ENCODE measurements at regions not wholly inside any gene's neighbourhood (a gene's known extent, or its start where the extent isn't known, plus 50 kb on each side); places are given as distances from the start of the nearest gene placed in this dataset.

DNA sequence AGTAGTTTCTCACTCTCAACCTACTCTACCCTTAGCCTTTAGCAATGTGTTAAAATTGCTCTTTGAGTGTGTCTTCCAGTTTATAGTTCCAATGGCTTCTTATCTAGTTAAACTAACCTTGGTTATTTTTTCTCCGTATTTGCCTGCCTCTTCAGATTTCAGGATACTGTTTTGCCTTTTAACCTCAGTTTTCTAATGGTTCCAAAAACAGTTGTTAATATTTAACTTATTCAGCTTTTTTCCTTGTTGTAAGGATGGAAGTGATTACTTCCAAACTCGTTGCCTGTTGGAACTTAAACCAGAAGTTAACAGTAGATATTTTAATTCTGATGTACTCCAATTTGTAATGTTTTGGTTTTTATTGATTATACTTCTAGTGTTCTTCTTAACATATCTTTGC is 1574.9 kb downstream of the HACE1 start:
- no peak for DNase-seq (ENCODE audit: low read depth)
- H3K4me3 ChIP-seq (ENCODE audit: low read depth, low read length): no peak overlapping the region
- TF ChIP-seq, protein P1, sequence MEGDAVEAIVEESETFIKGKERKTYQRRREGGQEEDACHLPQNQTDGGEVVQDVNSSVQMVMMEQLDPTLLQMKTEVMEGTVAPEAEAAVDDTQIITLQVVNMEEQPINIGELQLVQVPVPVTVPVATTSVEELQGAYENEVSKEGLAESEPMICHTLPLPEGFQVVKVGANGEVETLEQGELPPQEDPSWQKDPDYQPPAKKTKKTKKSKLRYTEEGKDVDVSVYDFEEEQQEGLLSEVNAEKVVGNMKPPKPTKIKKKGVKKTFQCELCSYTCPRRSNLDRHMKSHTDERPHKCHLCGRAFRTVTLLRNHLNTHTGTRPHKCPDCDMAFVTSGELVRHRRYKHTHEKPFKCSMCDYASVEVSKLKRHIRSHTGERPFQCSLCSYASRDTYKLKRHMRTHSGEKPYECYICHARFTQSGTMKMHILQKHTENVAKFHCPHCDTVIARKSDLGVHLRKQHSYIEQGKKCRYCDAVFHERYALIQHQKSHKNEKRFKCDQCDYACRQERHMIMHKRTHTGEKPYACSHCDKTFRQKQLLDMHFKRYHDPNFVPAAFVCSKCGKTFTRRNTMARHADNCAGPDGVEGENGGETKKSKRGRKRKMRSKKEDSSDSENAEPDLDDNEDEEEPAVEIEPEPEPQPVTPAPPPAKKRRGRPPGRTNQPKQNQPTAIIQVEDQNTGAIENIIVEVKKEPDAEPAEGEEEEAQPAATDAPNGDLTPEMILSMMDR (IDR thresholded peaks at IDR 0.05; ENCODE audit: insufficient read depth, low read depth, low read length): no peak

DNA sequence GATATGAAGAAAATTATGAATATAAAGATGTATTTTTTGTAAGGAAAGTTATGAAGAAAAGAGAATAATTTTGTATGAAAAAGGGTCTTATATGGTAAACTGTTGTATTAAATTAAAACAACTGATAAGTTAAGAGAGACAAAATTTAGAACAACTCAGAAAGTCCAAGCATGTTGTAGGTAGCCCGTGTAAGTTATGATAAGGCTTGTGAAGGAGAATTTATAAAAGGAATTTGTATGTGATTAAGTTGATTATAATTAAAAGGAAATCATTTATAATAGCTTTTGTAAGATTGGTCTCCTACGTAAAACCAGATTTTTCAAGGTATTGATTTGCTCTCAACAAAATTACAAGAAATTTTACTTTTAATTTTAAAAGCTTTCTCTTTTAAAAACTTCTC is 1579.3 kb downstream of the HACE1 start:
- TF ChIP-seq, protein P1 (IDR thresholded peaks at IDR 0.05; ENCODE audit: insufficient read depth, low read depth, low read length): no peak
- no peak for DNase-seq (ENCODE audit: low read depth)
- H3K4me3 ChIP-seq (ENCODE audit: low read depth, low read length): no peak overlapping the region

DNA sequence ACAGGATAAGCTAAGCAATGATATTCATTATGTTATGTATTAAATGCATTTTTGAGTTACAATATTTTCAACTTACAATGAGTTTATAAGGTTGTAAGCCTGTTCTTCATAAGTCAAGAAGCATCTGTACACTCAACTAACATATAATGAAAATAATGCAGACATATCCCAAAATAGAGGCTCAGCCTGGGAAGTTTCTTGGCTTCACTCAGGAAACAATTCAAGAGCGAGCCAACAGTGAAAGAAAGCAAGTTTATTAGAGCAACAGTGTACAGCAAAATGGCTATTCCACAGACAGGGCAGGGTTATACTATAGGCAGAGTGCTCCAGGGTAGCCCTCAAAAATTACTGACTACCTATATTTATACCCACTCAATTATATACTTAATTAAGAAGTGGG is 1581.8 kb downstream of the HACE1 start:
- TF ChIP-seq, protein P1 (IDR thresholded peaks at IDR 0.05; ENCODE audit: insufficient read depth, low read depth, low read length): no peak
- H3K4me3 ChIP-seq (ENCODE audit: low read depth, low read length): no peak overlapping the region
- no peak for DNase-seq (ENCODE audit: low read depth)

DNA sequence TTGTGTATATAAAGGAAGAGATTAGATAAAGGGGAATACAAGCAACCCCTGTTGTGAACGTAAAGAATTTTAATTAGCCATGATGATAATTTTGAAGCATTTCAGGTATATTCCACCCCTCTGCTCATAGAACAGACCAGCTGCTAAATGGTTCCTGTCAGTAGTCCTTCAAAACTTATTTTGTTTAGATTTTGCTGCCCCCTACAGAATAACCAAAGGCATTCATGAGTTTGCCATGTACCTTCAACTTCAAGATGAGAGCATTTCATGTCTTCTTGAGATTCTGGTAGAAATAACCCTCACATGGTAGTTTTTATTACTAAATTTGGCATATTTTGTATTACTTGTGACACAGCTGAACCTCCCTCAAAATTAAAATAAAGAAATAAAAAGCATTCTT is 1586.7 kb downstream of the HACE1 start:
- DNase-seq (ENCODE audit: low read depth): no peak
- TF ChIP-seq, protein P1 (IDR thresholded peaks at IDR 0.05; ENCODE audit: insufficient read depth, low read depth, low read length): no peak
- H3K4me3 ChIP-seq (ENCODE audit: low read depth, low read length): no peak overlapping the region

DNA sequence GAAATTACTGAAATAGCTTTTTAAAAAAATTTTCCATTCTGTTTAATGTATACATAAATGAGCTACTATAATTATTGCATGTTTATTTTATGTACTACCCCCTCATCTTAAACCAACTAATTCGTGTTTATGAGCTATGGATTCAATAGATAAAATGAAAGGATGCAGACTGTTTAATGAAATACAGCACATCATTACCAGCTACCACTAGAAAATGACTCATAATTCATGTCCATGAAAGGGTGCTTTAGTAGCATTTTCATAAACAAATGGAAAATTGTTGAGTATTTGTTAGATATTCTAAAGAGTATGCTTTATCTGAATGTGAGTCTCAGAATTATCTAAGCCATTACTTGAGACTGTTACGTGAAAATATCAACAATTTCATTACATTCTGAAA is 1590.1 kb downstream of the HACE1 start:
- TF ChIP-seq, protein P1 (IDR thresholded peaks at IDR 0.05; ENCODE audit: insufficient read depth, low read depth, low read length): no peak
- no peak overlapping the region for H3K4me3 ChIP-seq (ENCODE audit: low read depth, low read length)
- no peak for DNase-seq (ENCODE audit: low read depth)

DNA sequence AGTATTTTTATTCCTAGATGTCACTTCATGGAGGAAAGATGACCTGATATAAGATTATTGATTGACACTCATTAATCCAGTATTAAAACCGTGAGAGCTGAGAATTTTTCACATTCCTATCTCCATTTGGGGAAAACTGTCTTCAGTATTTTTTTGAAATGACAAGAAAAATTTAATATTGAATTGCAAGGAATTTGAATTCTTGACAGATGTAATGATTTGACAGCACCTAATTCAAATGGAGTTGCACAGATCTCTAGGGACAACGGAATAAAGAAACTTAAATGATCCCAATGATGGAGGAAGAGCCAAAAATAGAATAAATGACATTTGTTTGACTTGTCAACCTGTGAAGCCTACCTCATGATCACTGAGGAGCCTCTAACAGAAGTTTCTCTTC is 1591.4 kb downstream of the HACE1 start:
- H3K4me3 ChIP-seq (ENCODE audit: low read depth, low read length): no peak overlapping the region
- TF ChIP-seq, protein P1 (IDR thresholded peaks at IDR 0.05; ENCODE audit: insufficient read depth, low read depth, low read length): no peak

DNA sequence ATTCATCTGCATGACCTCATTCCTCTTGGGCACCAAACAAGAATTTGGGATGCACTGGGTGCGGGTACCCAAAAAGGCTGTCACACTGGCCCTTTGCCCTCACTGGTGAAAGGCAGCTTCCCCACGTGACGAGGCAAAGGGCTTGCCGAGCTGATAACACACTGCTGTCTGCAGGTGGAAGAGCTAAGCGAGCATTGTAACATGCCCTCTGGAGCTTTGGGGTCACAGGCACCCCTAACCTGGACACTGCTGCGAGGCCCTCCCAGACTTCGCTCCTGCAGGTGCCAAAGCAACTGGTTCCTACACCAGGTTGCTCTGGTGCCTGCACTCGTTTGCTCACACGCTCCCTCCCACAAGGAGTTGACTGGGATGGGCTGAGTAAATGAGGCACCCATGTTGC is 1595.7 kb downstream of the HACE1 start:
- no peak for DNase-seq (ENCODE audit: low read depth)
- TF ChIP-seq, protein P1 (IDR thresholded peaks at IDR 0.05; ENCODE audit: insufficient read depth, low read depth, low read length): no peak
- no peak overlapping the region for H3K4me3 ChIP-seq (ENCODE audit: low read depth, low read length)

More for the DNA sequence above, 1591.4 kb downstream of the HACE1 start:
- no peak for DNase-seq (ENCODE audit: low read depth)

Measured in fibroblast of villous mesenchyme (primary cell).